ENCODE measurements at regions not wholly inside any gene's neighbourhood (a gene's known extent, or its start where the extent isn't known, plus 50 kb on each side); places are given as distances from the start of the nearest gene placed in this dataset.

DNA sequence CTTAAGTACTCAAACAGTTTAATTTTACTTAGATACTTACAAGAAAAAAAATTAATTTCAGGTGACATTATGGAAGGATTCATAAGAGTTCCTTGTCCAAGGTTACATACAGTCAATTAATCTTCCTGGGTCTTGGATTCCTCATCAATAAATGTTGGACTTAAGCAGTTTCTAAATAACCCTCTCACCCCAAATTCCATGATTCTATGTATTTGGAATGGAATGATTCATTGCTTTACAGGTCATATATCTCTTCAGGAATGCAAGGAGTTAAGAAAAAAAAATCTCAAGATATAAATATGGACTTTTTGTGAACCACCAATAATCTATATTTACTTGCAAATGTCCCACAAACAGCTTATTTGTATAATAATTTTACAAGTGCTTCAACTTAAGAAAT, 84.2 kb upstream of the BMP4 start:
- TF ChIP-seq CTCF (conservative IDR thresholded peaks at IDR 0.05; ENCODE audit: low read depth, low read length) (no peak), POLR2A (IDR thresholded peaks at IDR 0.05; ENCODE audit: low read depth, low read length) (no peak), CHD1 (IDR thresholded peaks at IDR 0.05; ENCODE audit: low read depth, low read length) (no peak), BHLHE40 (IDR thresholded peaks at IDR 0.05; ENCODE audit: low read depth, low read length) (no peak), RFX5 (IDR thresholded peaks at IDR 0.05; ENCODE audit: low read depth, low read length) (no peak), MXI1 (IDR thresholded peaks at IDR 0.05; ENCODE audit: borderline replicate concordance, low read depth, low read length) (no peak), CEBPB (IDR thresholded peaks at IDR 0.05; ENCODE audit: low read depth, low read length) (no peak), MAZ (IDR thresholded peaks at IDR 0.05; ENCODE audit: borderline replicate concordance, low read depth, low read length) (no peak), RAD21 (IDR thresholded peaks at IDR 0.05; ENCODE audit: low read length) (no peak)
- TF ChIP-seq, protein P1, sequence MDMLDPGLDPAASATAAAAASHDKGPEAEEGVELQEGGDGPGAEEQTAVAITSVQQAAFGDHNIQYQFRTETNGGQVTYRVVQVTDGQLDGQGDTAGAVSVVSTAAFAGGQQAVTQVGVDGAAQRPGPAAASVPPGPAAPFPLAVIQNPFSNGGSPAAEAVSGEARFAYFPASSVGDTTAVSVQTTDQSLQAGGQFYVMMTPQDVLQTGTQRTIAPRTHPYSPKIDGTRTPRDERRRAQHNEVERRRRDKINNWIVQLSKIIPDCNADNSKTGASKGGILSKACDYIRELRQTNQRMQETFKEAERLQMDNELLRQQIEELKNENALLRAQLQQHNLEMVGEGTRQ (IDR thresholded peaks at IDR 0.05; ENCODE audit: low read depth, low read length): no peak
- TF ChIP-seq, protein P2, sequence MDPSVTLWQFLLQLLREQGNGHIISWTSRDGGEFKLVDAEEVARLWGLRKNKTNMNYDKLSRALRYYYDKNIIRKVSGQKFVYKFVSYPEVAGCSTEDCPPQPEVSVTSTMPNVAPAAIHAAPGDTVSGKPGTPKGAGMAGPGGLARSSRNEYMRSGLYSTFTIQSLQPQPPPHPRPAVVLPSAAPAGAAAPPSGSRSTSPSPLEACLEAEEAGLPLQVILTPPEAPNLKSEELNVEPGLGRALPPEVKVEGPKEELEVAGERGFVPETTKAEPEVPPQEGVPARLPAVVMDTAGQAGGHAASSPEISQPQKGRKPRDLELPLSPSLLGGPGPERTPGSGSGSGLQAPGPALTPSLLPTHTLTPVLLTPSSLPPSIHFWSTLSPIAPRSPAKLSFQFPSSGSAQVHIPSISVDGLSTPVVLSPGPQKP (IDR thresholded peaks at IDR 0.05; ENCODE audit: borderline replicate concordance, low read depth, low read length): no peak
